ENCODE measurements at regions not wholly inside any gene's neighbourhood (a gene's known extent, or its start where the extent isn't known, plus 50 kb on each side); places are given as distances from the start of the nearest gene placed in this dataset.

GRCh38 chr4:138404801-138405200 is 162.7 kb upstream of the SLC7A11 start:
- H3K18ac ChIP-seq (ENCODE audit: low read length): no peak overlapping the region
- peaks cover 2 to 9% of the 10 kb centered on the region in 2 donors for H3K4me1 ChIP-seq (ENCODE audit: control insufficient read depth in 2 of 2, insufficient read depth in 1 of 2, low read depth in 1 of 2, low read length in 2 of 2)
- H2AFZ ChIP-seq (ENCODE audit: low read length): no peak overlapping the region
- WGBS, 2 donors (ENCODE audit: extremely low coverage in 2 of 2, insufficient read length in 2 of 2, insufficient replicate concordance in 1 of 2): no CpG with 5 or more reads among the region's 1 CpG
- H3K27me3 ChIP-seq (ENCODE audit: control insufficient read depth in 3 of 3, insufficient read depth in 3 of 3, low read depth in 1 of 3, low read length in 3 of 3): no peaks in the 10 kb centered on the region
- no peak overlapping the region for H2BK15ac ChIP-seq (ENCODE audit: low read length)
- H3K9ac ChIP-seq (ENCODE audit: low read depth, low read length, poor library complexity): no peak overlapping the region
- H3K23ac ChIP-seq (ENCODE audit: low read depth, low read length, poor library complexity): no peak overlapping the region
- no peak for DNase-seq (ENCODE audit: low spot score)
- H4K91ac ChIP-seq (ENCODE audit: low read depth, low read length, poor library complexity): no peak overlapping the region
- H3K79me1 ChIP-seq (ENCODE audit: low read depth, low read length): no peaks in the 10 kb centered on the region
- no peaks in the 10 kb centered on the region for H3K36me3 ChIP-seq (replicated peaks in 1 of 2; ENCODE audit: control insufficient read depth in 2 of 2, insufficient read depth in 2 of 2, low read length in 2 of 2)
- no peak overlapping the region for H2BK120ac ChIP-seq (ENCODE audit: low read depth, low read length)
- no peak overlapping the region for H2BK12ac ChIP-seq (ENCODE audit: low read length)
- no peak overlapping the region for H4K8ac ChIP-seq (ENCODE audit: low read depth, low read length)
- H3K4ac ChIP-seq (ENCODE audit: low read length): no peak overlapping the region
- no peak overlapping the region for H3K27ac ChIP-seq (replicated peaks; ENCODE audit: low read length)
- no peak overlapping the region for H2AK5ac ChIP-seq (ENCODE audit: low read depth, low read length)
- no peak overlapping the region for H2BK5ac ChIP-seq (ENCODE audit: low read length)
- no peaks in the 10 kb centered on the region for H3K9me3 ChIP-seq (replicated peaks in 1 of 2; ENCODE audit: control insufficient read depth in 2 of 2, insufficient read depth in 1 of 2, low read depth in 1 of 2, low read length in 2 of 2)
- H3K4me2 ChIP-seq (ENCODE audit: insufficient read depth, low read length, poor library complexity, severe bottlenecking): no peak overlapping the region
- H3K14ac ChIP-seq (ENCODE audit: low read length): no peak overlapping the region
- H3K4me3 ChIP-seq (ENCODE audit: low read length in 2 of 2): no peak overlapping the region

GRCh38 chr4:138404251-138404650 is 162.1 kb upstream of the SLC7A11 start:
- H3K23ac ChIP-seq (ENCODE audit: low read depth, low read length, poor library complexity): no peak overlapping the region
- H2BK15ac ChIP-seq (ENCODE audit: low read length): no peak overlapping the region
- no peak overlapping the region for H2BK120ac ChIP-seq (ENCODE audit: low read depth, low read length)
- H3K18ac ChIP-seq (ENCODE audit: low read length): no peak overlapping the region
- H3K4me1 ChIP-seq (ENCODE audit: control insufficient read depth in 2 of 2, insufficient read depth in 1 of 2, low read depth in 1 of 2, low read length in 2 of 2): peaks cover 3 to 14% of the 10 kb centered on the region in 2 donors
- H3K79me1 ChIP-seq (ENCODE audit: low read depth, low read length): no peaks in the 10 kb centered on the region
- H2BK5ac ChIP-seq (ENCODE audit: low read length): no peak overlapping the region
- no peak overlapping the region for H3K4ac ChIP-seq (ENCODE audit: low read length)
- H4K8ac ChIP-seq (ENCODE audit: low read depth, low read length): no peak overlapping the region
- H3K4me2 ChIP-seq (ENCODE audit: insufficient read depth, low read length, poor library complexity, severe bottlenecking): no peak overlapping the region
- no peak overlapping the region for H2AFZ ChIP-seq (ENCODE audit: low read length)
- no peak overlapping the region for H3K14ac ChIP-seq (ENCODE audit: low read length)
- H3K27me3 ChIP-seq (ENCODE audit: control insufficient read depth in 3 of 3, insufficient read depth in 3 of 3, low read depth in 1 of 3, low read length in 3 of 3): no peaks in the 10 kb centered on the region
- no peaks in the 10 kb centered on the region for H3K36me3 ChIP-seq (replicated peaks in 1 of 2; ENCODE audit: control insufficient read depth in 2 of 2, insufficient read depth in 2 of 2, low read length in 2 of 2)
- H2BK12ac ChIP-seq (ENCODE audit: low read length): no peak overlapping the region
- no peak for DNase-seq (ENCODE audit: low spot score)
- no peak overlapping the region for H3K27ac ChIP-seq (replicated peaks; ENCODE audit: low read length)
- no peak overlapping the region for H3K4me3 ChIP-seq (ENCODE audit: low read length in 2 of 2)
- no peak overlapping the region for H4K91ac ChIP-seq (ENCODE audit: low read depth, low read length, poor library complexity)
- no peaks in the 10 kb centered on the region for H3K9me3 ChIP-seq (replicated peaks in 1 of 2; ENCODE audit: control insufficient read depth in 2 of 2, insufficient read depth in 1 of 2, low read depth in 1 of 2, low read length in 2 of 2)
- no peak overlapping the region for H2AK5ac ChIP-seq (ENCODE audit: low read depth, low read length)
- no peak overlapping the region for H3K9ac ChIP-seq (ENCODE audit: low read depth, low read length, poor library complexity)

DNA sequence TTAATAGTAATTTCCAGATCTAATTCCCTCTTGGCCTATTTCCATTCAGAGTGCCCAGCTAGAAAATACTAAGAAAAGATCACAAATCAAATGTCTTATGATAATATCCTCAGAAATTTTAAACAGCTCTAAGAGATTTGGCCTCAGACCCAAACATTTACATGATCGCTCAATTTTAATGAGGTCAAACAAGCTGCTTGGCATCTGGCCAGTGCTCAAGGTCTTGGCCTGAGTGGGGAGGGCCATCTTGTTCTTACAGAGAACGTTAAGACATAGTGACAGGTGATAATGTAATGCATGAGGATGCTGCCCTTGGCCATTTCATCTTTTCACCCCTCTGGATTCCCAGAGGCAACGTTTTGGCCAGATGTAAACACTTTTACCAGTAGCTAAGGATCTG is 159.2 kb upstream of the SLC7A11 start:
- Histone ChIP-seq H3K9ac (ENCODE audit: low read depth, low read length, poor library complexity) (no peak overlapping the region), H3K4me1 (ENCODE audit: control insufficient read depth in 2 of 2, insufficient read depth in 1 of 2, low read depth in 1 of 2, low read length in 2 of 2) (peaks cover 3 to 24% of the 10 kb centered on the region in 2 donors)
- no peak for DNase-seq (ENCODE audit: low spot score)

GRCh38 chr4:138400543-138400942 is 158.4 kb upstream of the SLC7A11 start:
- Histone ChIP-seq H2BK5ac (ENCODE audit: low read length) (no peak overlapping the region), H4K8ac (ENCODE audit: low read depth, low read length) (no peak overlapping the region), H2BK15ac (ENCODE audit: low read length) (no peak overlapping the region), H3K27ac (replicated peaks; ENCODE audit: low read length) (no peak overlapping the region), H2BK120ac (ENCODE audit: low read depth, low read length) (no peak overlapping the region), H3K14ac (ENCODE audit: low read length) (no peak overlapping the region), H2BK12ac (ENCODE audit: low read length) (no peak overlapping the region), H3K79me1 (ENCODE audit: low read depth, low read length) (no peaks in the 10 kb centered on the region), H2AK5ac (ENCODE audit: low read depth, low read length) (no peak overlapping the region), H3K18ac (ENCODE audit: low read length) (no peak overlapping the region), H3K4me2 (ENCODE audit: insufficient read depth, low read length, poor library complexity, severe bottlenecking) (no peak overlapping the region), H3K4ac (ENCODE audit: low read length) (no peak overlapping the region), H3K4me1 (ENCODE audit: control insufficient read depth in 2 of 2, insufficient read depth in 1 of 2, low read depth in 1 of 2, low read length in 2 of 2) (peaks cover 3 to 24% of the 10 kb centered on the region in 2 donors), H3K9me3 (replicated peaks in 1 of 2; ENCODE audit: control insufficient read depth in 2 of 2, insufficient read depth in 1 of 2, low read depth in 1 of 2, low read length in 2 of 2) (no peaks in the 10 kb centered on the region), H3K27me3 (ENCODE audit: control insufficient read depth in 3 of 3, insufficient read depth in 3 of 3, low read depth in 1 of 3, low read length in 3 of 3) (peaks cover 0 to 10% (median 0%) of the 10 kb centered on the region in 3 experiments), H3K23ac (ENCODE audit: low read depth, low read length, poor library complexity) (no peak overlapping the region), H3K9ac (ENCODE audit: low read depth, low read length, poor library complexity) (no peak overlapping the region), H3K4me3 (ENCODE audit: low read length in 2 of 2) (no peak overlapping the region), H3K36me3 (replicated peaks in 1 of 2; ENCODE audit: control insufficient read depth in 2 of 2, insufficient read depth in 2 of 2, low read length in 2 of 2) (no peaks in the 10 kb centered on the region), H2AFZ (ENCODE audit: low read length) (no peak overlapping the region), H4K91ac (ENCODE audit: low read depth, low read length, poor library complexity) (no peak overlapping the region)
- WGBS, 2 donors (ENCODE audit: extremely low coverage in 2 of 2, insufficient read length in 2 of 2, insufficient replicate concordance in 1 of 2): no CpG with 5 or more reads among the region's 4 CpGs
- no peak for DNase-seq (ENCODE audit: low spot score)

More for the DNA sequence above, 159.2 kb upstream of the SLC7A11 start:
- no peak overlapping the region for H3K4me3 ChIP-seq (ENCODE audit: low read length in 2 of 2)
- no peak overlapping the region for H3K27ac ChIP-seq (replicated peaks; ENCODE audit: low read length)
- no peaks in the 10 kb centered on the region for H3K79me1 ChIP-seq (ENCODE audit: low read depth, low read length)
- no peak overlapping the region for H2BK12ac ChIP-seq (ENCODE audit: low read length)
- H3K9me3 ChIP-seq (replicated peaks in 1 of 2; ENCODE audit: control insufficient read depth in 2 of 2, insufficient read depth in 1 of 2, low read depth in 1 of 2, low read length in 2 of 2): no peaks in the 10 kb centered on the region
- H3K14ac ChIP-seq (ENCODE audit: low read length): no peak overlapping the region
- no peak overlapping the region for H2AFZ ChIP-seq (ENCODE audit: low read length)
- H3K27me3 ChIP-seq (ENCODE audit: control insufficient read depth in 3 of 3, insufficient read depth in 3 of 3, low read depth in 1 of 3, low read length in 3 of 3): peaks cover 0 to 8% (median 0%) of the 10 kb centered on the region in 3 experiments
- no peak overlapping the region for H4K91ac ChIP-seq (ENCODE audit: low read depth, low read length, poor library complexity)
- H2BK120ac ChIP-seq (ENCODE audit: low read depth, low read length): no peak overlapping the region
- H4K8ac ChIP-seq (ENCODE audit: low read depth, low read length): no peak overlapping the region
- no CpG with 5 or more reads among the region's 3 CpGs for WGBS, 2 donors (ENCODE audit: extremely low coverage in 2 of 2, insufficient read length in 2 of 2, insufficient replicate concordance in 1 of 2)
- no peak overlapping the region for H3K23ac ChIP-seq (ENCODE audit: low read depth, low read length, poor library complexity)
- H3K36me3 ChIP-seq (replicated peaks in 1 of 2; ENCODE audit: control insufficient read depth in 2 of 2, insufficient read depth in 2 of 2, low read length in 2 of 2): no peaks in the 10 kb centered on the region
- no peak overlapping the region for H3K18ac ChIP-seq (ENCODE audit: low read length)
- no peak overlapping the region for H2BK5ac ChIP-seq (ENCODE audit: low read length)
- H2BK15ac ChIP-seq (ENCODE audit: low read length): no peak overlapping the region
- H3K4me2 ChIP-seq (ENCODE audit: insufficient read depth, low read length, poor library complexity, severe bottlenecking): no peak overlapping the region
- H2AK5ac ChIP-seq (ENCODE audit: low read depth, low read length): no peak overlapping the region
- H3K4ac ChIP-seq (ENCODE audit: low read length): no peak overlapping the region

Measured in neuronal stem cell (in vitro differentiated cells).